SK-N-MC (cell line): ENCODE measurements at regions not wholly inside any gene's neighbourhood (a gene's known extent, or its start where the extent isn't known, plus 50 kb on each side); places are given as distances from the start of the nearest gene placed in this dataset.

Experiments used
- DNase-seq: peaks from one replicate; pipeline ENCODE4 v3.0.0-alpha.2; 2011; ENCODE audit warnings: low read depth, low spot score
- H3K27ac ChIP-seq: fragments of 200-600 bp; sonication (generic); 2 replicates; pipeline ENCODE4 v1.5.1; 2016; ENCODE audit warnings: mixed run types
- H3K36me3 ChIP-seq: fragments of 200-600 bp; sonication (generic); 2 replicates; pipeline ENCODE4 v1.6.1; 2017; ENCODE audit warnings: antibody characterized with exemption, low read length, mixed read lengths; ENCODE audit not compliant: insufficient read depth
- H3K4me3 ChIP-seq: fragments of 200-600 bp; sonication (generic); 2 replicates; pipeline ENCODE4 v1.5.1; 2016
- H3K9ac ChIP-seq: fragments of 200-600 bp; sonication (generic); 2 replicates; pipeline ENCODE4 v1.8.0; 2017; ENCODE audit warnings: mixed run types, mixed read lengths; ENCODE audit not compliant: insufficient read length
- H3K9me3 ChIP-seq: fragments of 200-600 bp; sonication (generic); 2 replicates; pipeline ENCODE4 v1.6.1; 2017; ENCODE audit warnings: low read depth, mild to moderate bottlenecking, antibody characterized with exemption, low read length, moderate library complexity, mixed read lengths
- EZH2 ChIP-seq: fragments of 200-600 bp; sonication (generic); IDR thresholded peaks from one replicate; pipeline ENCODE4 v1.6.1; 2017; ENCODE audit warnings: antibody characterized with exemption
- FOXP2 ChIP-seq: optimal IDR thresholded peaks from 2 replicates; pipeline ENCODE3; 2011; ENCODE audit warnings: mild to moderate bottlenecking, moderate library complexity; ENCODE audit not compliant: insufficient read depth; ENCODE audit errors: extremely low read length, control extremely low read depth
- POLR2AphosphoS5 ChIP-seq: IDR thresholded peaks from 2 replicates; pipeline ENCODE4 v1.6.1; 2012; ENCODE audit warnings: mild to moderate bottlenecking, low read depth, low read length, borderline replicate concordance

DNA sequence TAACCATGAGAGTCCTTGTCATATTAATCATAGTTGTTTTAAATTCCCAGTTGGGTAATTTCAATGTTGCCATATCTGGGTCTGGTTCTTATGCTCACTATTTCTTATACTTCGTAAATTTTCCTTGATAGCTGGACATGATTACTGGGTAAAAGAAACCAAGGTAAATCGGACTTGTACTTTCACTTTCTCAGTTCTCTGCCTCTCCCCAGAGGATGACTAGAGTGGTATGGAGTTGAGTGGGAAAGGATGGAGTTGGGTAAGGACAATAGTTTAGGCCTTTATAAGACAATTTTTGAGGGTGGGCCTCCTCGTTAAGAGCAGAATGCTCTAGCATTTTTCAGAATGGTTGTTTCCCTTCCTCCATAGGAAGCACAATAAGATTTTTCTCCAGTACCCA, 106.1 kb downstream of the CRPPA start:
- TF ChIP-seq FOXP2 (no peak), POLR2AphosphoS5 (no peak), EZH2 (no peak)
- no peak overlapping the region for H3K4me3 ChIP-seq
- H3K9me3 ChIP-seq = no peaks in the 10 kb centered on the region
- H3K27ac ChIP-seq = no peak overlapping the region
- H3K36me3 ChIP-seq = no peaks in the 10 kb centered on the region
- no peak overlapping the region for H3K9ac ChIP-seq
- no peak for DNase-seq

GRCh38 chr7:16309129-16309528, 112.2 kb downstream of the CRPPA start:
- no peak overlapping the region for H3K27ac ChIP-seq
- no peaks in the 10 kb centered on the region for H3K9me3 ChIP-seq

GRCh38 chr7:16301291-16301690, 120.0 kb downstream of the CRPPA start:
- Histone ChIP-seq H3K9me3 (no peaks in the 10 kb centered on the region), H3K27ac (peak overlapping the region; percentile 43; the same call in 1 of the 2 replicates), H3K4me3 (peak overlapping the region; percentile 41), H3K36me3 (no peaks in the 10 kb centered on the region), H3K9ac (no peak overlapping the region)
- no peak; the same call in 1 of the 2 replicates for TF ChIP-seq POLR2AphosphoS5
- no peak for TF ChIP-seq EZH2
- no peak for TF ChIP-seq FOXP2
- peak; percentile 60 for DNase-seq

More at GRCh38 chr7:16309129-16309528, 112.2 kb downstream of the CRPPA start:
- TF ChIP-seq EZH2 (no peak), POLR2AphosphoS5 (no peak), FOXP2 (no peak)
- no peak for DNase-seq
- Histone ChIP-seq H3K4me3 (no peak overlapping the region), H3K9ac (no peak overlapping the region), H3K36me3 (no peaks in the 10 kb centered on the region)

DNA sequence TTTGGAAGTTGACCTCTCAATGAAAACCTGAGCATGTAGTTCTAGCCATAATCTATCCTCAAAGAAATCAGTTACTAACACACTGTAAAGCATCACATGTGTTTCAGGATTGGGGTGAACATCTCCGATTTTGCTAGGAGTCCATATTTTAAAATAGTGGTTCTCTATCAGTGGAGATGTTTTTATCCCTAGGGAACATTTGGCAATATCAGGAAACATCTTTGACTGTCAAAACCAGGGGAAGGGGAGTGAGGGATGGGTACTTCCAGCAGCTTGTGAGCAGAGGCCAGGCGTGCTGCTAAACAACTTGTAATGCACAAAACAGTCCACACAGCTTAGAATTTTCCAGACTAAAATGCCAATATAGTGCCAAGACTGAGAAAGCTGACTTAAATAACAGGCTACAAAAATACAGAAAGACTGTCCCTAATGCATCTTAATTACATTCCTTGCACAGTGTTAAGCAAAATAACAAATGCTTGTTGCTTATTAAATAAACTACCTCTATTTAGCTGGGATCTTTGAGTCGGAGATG, 120.9 kb downstream of the CRPPA start:
- Histone ChIP-seq H3K9me3 (no peaks in the 10 kb centered on the region), H3K36me3 (no peaks in the 10 kb centered on the region), H3K9ac (no peak overlapping the region), H3K4me3 (no peak overlapping the region), H3K27ac (no peak overlapping the region)
- DNase-seq = no peak
- TF ChIP-seq EZH2 (no peak), POLR2AphosphoS5 (no peak), FOXP2 (no peak)

DNA sequence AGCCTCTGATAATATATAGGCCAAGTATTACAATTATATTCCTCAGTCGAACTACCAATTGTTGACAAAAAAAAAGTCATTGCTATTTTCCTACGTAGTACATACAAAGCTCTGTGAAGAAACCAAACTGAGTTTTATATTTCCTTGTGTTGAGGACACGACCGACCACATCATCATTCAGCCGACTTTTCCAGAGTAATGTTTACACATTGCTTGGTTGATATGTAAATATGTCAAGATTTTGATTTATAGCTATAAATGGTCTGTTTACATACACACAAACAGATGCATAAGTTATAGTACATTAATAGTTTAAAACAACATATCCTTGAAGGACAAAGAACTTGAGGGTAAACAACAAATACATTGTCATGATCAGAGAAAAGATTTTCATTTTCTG, 121.5 kb downstream of the CRPPA start:
- no peak for DNase-seq
- H3K36me3 ChIP-seq = no peaks in the 10 kb centered on the region
- no peak overlapping the region for H3K9ac ChIP-seq
- no peak overlapping the region for H3K4me3 ChIP-seq
- no peak overlapping the region for H3K27ac ChIP-seq
- no peaks in the 10 kb centered on the region for H3K9me3 ChIP-seq
- TF ChIP-seq EZH2 (no peak), FOXP2 (no peak), POLR2AphosphoS5 (no peak)

DNA sequence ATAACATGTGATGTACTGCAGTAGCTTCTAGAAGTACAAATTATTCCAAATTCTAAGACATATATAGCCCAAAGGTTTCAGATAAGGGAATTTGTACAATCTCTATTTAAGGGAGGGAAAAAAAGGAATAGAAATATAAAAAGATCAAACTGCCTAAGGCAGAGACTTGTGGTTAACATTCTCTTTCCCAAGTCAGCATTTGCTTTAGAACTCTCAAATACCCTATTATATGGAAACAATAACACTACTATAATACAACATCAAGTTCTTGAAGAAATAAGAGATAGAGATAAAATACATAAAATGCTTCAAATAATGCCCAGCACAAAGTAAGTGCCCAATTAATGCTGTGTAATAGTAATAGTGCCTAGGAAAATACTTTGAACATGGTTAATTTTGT, 123.1 kb downstream of the CRPPA start:
- Histone ChIP-seq H3K9ac (no peak overlapping the region), H3K9me3 (no peaks in the 10 kb centered on the region), H3K4me3 (no peak overlapping the region), H3K36me3 (no peaks in the 10 kb centered on the region), H3K27ac (no peak overlapping the region)
- TF ChIP-seq EZH2 (no peak), FOXP2 (no peak), POLR2AphosphoS5 (no peak)
- DNase-seq = peak; percentile 44

GRCh38 chr7:16295558-16295957, 125.8 kb downstream of the CRPPA start:
- no peaks in the 10 kb centered on the region for H3K36me3 ChIP-seq
- H3K4me3 ChIP-seq = no peak overlapping the region
- H3K9ac ChIP-seq = no peak overlapping the region
- H3K9me3 ChIP-seq = no peaks in the 10 kb centered on the region
- no peak for TF ChIP-seq FOXP2
- TF ChIP-seq EZH2 = no peak
- no peak for TF ChIP-seq POLR2AphosphoS5
- no peak for DNase-seq
- no peak overlapping the region for H3K27ac ChIP-seq

DNA sequence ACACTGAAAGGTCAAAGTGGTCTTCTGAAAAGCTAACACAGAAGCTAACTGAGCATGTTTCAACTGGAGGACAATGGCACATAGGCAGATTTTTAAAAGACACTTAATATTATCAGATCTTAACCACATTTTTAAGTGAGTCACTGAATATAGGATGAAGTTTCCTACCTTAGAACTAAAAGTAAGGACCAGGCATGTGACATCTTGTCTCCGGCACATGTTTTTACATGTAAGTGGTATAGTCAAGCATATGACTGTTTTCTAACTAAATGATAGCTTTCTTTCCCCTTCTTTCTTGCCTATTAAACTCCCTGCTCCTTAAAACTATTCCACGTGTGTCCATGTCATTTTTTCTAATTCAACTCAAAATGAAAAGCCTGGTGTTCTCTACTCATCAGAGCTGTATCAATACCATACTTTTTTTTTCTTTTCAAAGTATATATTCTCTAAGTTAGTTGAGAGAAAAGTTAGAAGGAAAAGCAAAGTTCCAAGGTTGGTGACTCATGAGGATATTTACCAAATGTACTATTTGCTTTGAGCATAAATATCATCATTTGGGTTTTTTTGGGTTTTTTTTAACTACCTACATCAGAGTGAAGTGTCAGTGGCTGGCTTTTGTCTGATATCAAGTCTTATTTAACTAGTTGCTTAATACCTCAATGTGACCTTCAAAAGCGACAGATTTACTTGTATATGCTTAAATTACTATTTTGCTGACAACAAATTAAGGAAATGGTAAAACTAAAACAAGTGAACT, 127.5 kb downstream of the CRPPA start:
- no peak for TF ChIP-seq FOXP2
- TF ChIP-seq POLR2AphosphoS5 = no peak
- no peak for TF ChIP-seq EZH2
- H3K4me3 ChIP-seq = no peak overlapping the region
- no peaks in the 10 kb centered on the region for H3K36me3 ChIP-seq
- H3K27ac ChIP-seq = no peak overlapping the region
- no peak overlapping the region for H3K9ac ChIP-seq
- no peak for DNase-seq
- no peaks in the 10 kb centered on the region for H3K9me3 ChIP-seq

- Histone ChIP-seq H3K36me3 (no peaks in the 10 kb centered on the region), H3K27ac (no peak overlapping the region), H3K9ac (no peak overlapping the region), H3K4me3 (no peak overlapping the region), H3K9me3 (no peaks in the 10 kb centered on the region)
- DNase-seq = no peak
- TF ChIP-seq POLR2AphosphoS5 = no peak
- no peak for TF ChIP-seq EZH2
- TF ChIP-seq FOXP2 = no peak
Measured at GRCh38 chr7:16284581-16284980, 136.8 kb downstream of the CRPPA start.
